Dermis microvascular lymphatic vessel endothelial cell (primary cell): ENCODE measurements at regions not wholly inside any gene's neighbourhood (a gene's known extent, or its start where the extent isn't known, plus 50 kb on each side); places are given as distances from the start of the nearest gene placed in this dataset.
"Not testable (repeated sequence)": the region's sequence is repeated elsewhere in the genome, so short reads cannot be mapped to it uniquely, and the experiment has no call there.

Experiments
- DNase-seq, 2 donors: peaks; one replicate each; pipeline versions ENCODE4 v3.0.0 to v3.0.0-alpha.2; 2010; ENCODE audit warnings: low read depth in 2 of 2

- DNase-seq: no peak
These were observed 1365.6 kb downstream of the OLFM4 start for GRCh38 chr13:54394085-54394700.

GRCh38 chr13:54394908-54395307 lies 1366.3 kb downstream of the OLFM4 start:
- no peak for DNase-seq

GRCh38 chr13:54402495-54402894 lies 1373.9 kb downstream of the OLFM4 start:
- no peak for DNase-seq

GRCh38 chr13:54415753-54416366 lies 1387.2 kb downstream of the OLFM4 start:
- no peak for DNase-seq

GRCh38 chr13:54422946-54423345 lies 1394.3 kb downstream of the OLFM4 start:
- not testable (repeated sequence) for DNase-seq

- DNase-seq: no peak
These were observed 1395.7 kb downstream of the OLFM4 start for GRCh38 chr13:54424344-54424743.

GRCh38 chr13:54433493-54434206 lies 1405.0 kb downstream of the OLFM4 start:
- no peak for DNase-seq

GRCh38 chr13:54440853-54441400 lies 1412.3 kb downstream of the OLFM4 start:
- DNase-seq: not testable (repeated sequence)

GRCh38 chr13:54445453-54445852 lies 1416.8 kb downstream of the OLFM4 start:
- DNase-seq: no peak

- DNase-seq: no peak
These were observed 1417.3 kb downstream of the OLFM4 start for GRCh38 chr13:54445865-54446264.

- no peak for DNase-seq
These were observed 1421.3 kb downstream of the OLFM4 start for GRCh38 chr13:54449922-54450321.

- no peak for DNase-seq
These were observed 1455.6 kb downstream of the OLFM4 start for GRCh38 chr13:54484166-54484565.

- no peak for DNase-seq
These were observed 1458.0 kb downstream of the OLFM4 start for GRCh38 chr13:54486421-54487166.

GRCh38 chr13:54489359-54489758 lies 1460.7 kb downstream of the OLFM4 start:
- DNase-seq: no peak

- DNase-seq: no peak
These were observed 1464.4 kb downstream of the OLFM4 start for GRCh38 chr13:54492995-54493394.

- no peak for DNase-seq
These were observed 1482.8 kb downstream of the OLFM4 start for GRCh38 chr13:54511366-54511765.

- DNase-seq: no peak
These were observed 1484.6 kb downstream of the OLFM4 start for GRCh38 chr13:54513254-54513653.

GRCh38 chr13:54536112-54536511 lies 1507.5 kb downstream of the OLFM4 start:
- no peak for DNase-seq

GRCh38 chr13:54563286-54563685 lies 1534.7 kb downstream of the OLFM4 start:
- no peak for DNase-seq

GRCh38 chr13:54572037-54572436 lies 1543.4 kb downstream of the OLFM4 start:
- DNase-seq: not testable (repeated sequence)

- no peak for DNase-seq
These were observed 1544.6 kb downstream of the OLFM4 start for GRCh38 chr13:54573186-54573585.

- DNase-seq: no peak
These were observed 1546.2 kb downstream of the OLFM4 start for GRCh38 chr13:54574791-54575190.
